AG10803 (cell line): ENCODE measurements at regions not wholly inside any gene's neighbourhood (a gene's known extent, or its start where the extent isn't known, plus 50 kb on each side); places are given as distances from the start of the nearest gene placed in this dataset.

ENCODE experiments used
- DNase-seq: peaks from one replicate; pipeline ENCODE4 v3.0.0; 2010; ENCODE audit warnings: low read depth
- H3K4me3 ChIP-seq: 2 replicates; pipeline ENCODE4 v1.5.1; 2011; ENCODE audit warnings: mild to moderate bottlenecking, low read length, control low read depth
- CTCF ChIP-seq: conservative IDR thresholded peaks from 2 replicates; pipeline ENCODE4 v1.5.1; 2011; ENCODE audit warnings: mild to moderate bottlenecking, low read length, control low read depth, inconsistent platforms

GRCh38 chr9:135245482-135246247 lies 158.2 kb downstream of the OLFM1 start:
- no peak overlapping the region for H3K4me3 ChIP-seq
- no peak for DNase-seq
- no peak for TF ChIP-seq CTCF

- H3K4me3 ChIP-seq = no peak overlapping the region
- no peak for DNase-seq
- TF ChIP-seq CTCF = no peak
Measured at GRCh38 chr9:135246248-135247205, 159.1 kb downstream of the OLFM1 start.

GRCh38 chr9:135247227-135247930 lies 159.9 kb downstream of the OLFM1 start:
- DNase-seq = no peak
- no peak for TF ChIP-seq CTCF
- H3K4me3 ChIP-seq = no peak overlapping the region

GRCh38 chr9:135248111-135248510 lies 160.6 kb downstream of the OLFM1 start:
- no peak for TF ChIP-seq CTCF
- H3K4me3 ChIP-seq = no peak overlapping the region
- no peak for DNase-seq

GRCh38 chr9:135248721-135249120 lies 161.3 kb downstream of the OLFM1 start:
- no peak overlapping the region for H3K4me3 ChIP-seq
- no peak for TF ChIP-seq CTCF
- DNase-seq = no peak

GRCh38 chr9:135249191-135249590 lies 161.7 kb downstream of the OLFM1 start:
- no peak for TF ChIP-seq CTCF
- no peak for DNase-seq
- no peak overlapping the region for H3K4me3 ChIP-seq
